ENCODE measurements at regions not wholly inside any gene's neighbourhood (a gene's known extent, or its start where the extent isn't known, plus 50 kb on each side); places are given as distances from the start of the nearest gene placed in this dataset.

- Histone ChIP-seq H2AFZ (ENCODE audit: low read depth, low read length) (peak overlapping the region; percentile 78), H3K4me2 (ENCODE audit: low read length) (peak overlapping the region; percentile 99), H3K36me3 (ENCODE audit: insufficient read depth, low read length) (no peaks in the 10 kb centered on the region), H3K4me3 (ENCODE audit: insufficient read depth, low read depth, low read length) (peak overlapping the region; percentile 53), H4K20me1 (ENCODE audit: insufficient read depth, low read length) (no peaks in the 10 kb centered on the region), H3K4me1 (ENCODE audit: insufficient read depth, low read length) (peaks cover 20% of the 10 kb centered on the region), H3K27ac (ENCODE audit: low read depth, low read length) (no peak overlapping the region), H3K79me2 (ENCODE audit: insufficient read depth, low read length) (no peaks in the 10 kb centered on the region), H3K9ac (ENCODE audit: low read length) (peak overlapping the region; percentile 72), H3K27me3 (ENCODE audit: insufficient read depth, low read length) (peaks cover 3% of the 10 kb centered on the region), H3K9me3 (ENCODE audit: insufficient read depth, low read depth, low read length) (no peaks in the 10 kb centered on the region)
- DNase-seq (ENCODE audit: low read depth): no peak
- Mint-ChIP-seq H3K4me1 (ENCODE audit: low read depth, unreplicated experiment) (peaks cover 20% of the 10 kb centered on the region), H3K4me3 (ENCODE audit: unreplicated experiment) (peak overlapping the region; percentile 74), H3K36me3 (ENCODE audit: low read depth, unreplicated experiment) (no peaks in the 10 kb centered on the region), H3K9me3 (ENCODE audit: unreplicated experiment) (no peaks in the 10 kb centered on the region), H3K27me3 (ENCODE audit: low read depth, unreplicated experiment) (peaks cover 19% of the 10 kb centered on the region), H3K27ac (ENCODE audit: unreplicated experiment) (peak overlapping the region; percentile 79)
- FAIRE-seq: no peak
- TF ChIP-seq EZH2 (IDR thresholded peaks at IDR 0.05; ENCODE audit: insufficient read depth, low read length) (no peak), CTCF (IDR thresholded peaks at IDR 0.05; ENCODE audit: insufficient read depth, low read depth, low read length) (no peak)
These were observed 60.4 kb upstream of the ACOT11 start for GRCh38 chr1:54487571-54488050.

GRCh38 chr1:54486907-54487306, 61.1 kb upstream of the ACOT11 start:
- Mint-ChIP-seq H3K27me3 (ENCODE audit: low read depth, unreplicated experiment) (peaks cover 19% of the 10 kb centered on the region), H3K4me3 (ENCODE audit: unreplicated experiment) (no peak overlapping the region), H3K4me1 (ENCODE audit: low read depth, unreplicated experiment) (peaks cover 20% of the 10 kb centered on the region), H3K9me3 (ENCODE audit: unreplicated experiment) (no peaks in the 10 kb centered on the region), H3K36me3 (ENCODE audit: low read depth, unreplicated experiment) (no peaks in the 10 kb centered on the region), H3K27ac (ENCODE audit: unreplicated experiment) (no peak overlapping the region)
- H4K20me1 ChIP-seq (ENCODE audit: insufficient read depth, low read length): no peaks in the 10 kb centered on the region
- FAIRE-seq (no peak), DNase-seq (ENCODE audit: low read depth) (no peak)
- H3K36me3 ChIP-seq (ENCODE audit: insufficient read depth, low read length): no peaks in the 10 kb centered on the region
- H2AFZ ChIP-seq (ENCODE audit: low read depth, low read length): no peak overlapping the region
- peaks cover 20% of the 10 kb centered on the region for H3K4me1 ChIP-seq (ENCODE audit: insufficient read depth, low read length)
- H3K9me3 ChIP-seq (ENCODE audit: insufficient read depth, low read depth, low read length): no peaks in the 10 kb centered on the region
- TF ChIP-seq EZH2 (IDR thresholded peaks at IDR 0.05; ENCODE audit: insufficient read depth, low read length) (no peak), CTCF (IDR thresholded peaks at IDR 0.05; ENCODE audit: insufficient read depth, low read depth, low read length) (no peak)
- H3K27me3 ChIP-seq (ENCODE audit: insufficient read depth, low read length): peaks cover 3% of the 10 kb centered on the region
- no peak overlapping the region for H3K4me3 ChIP-seq (ENCODE audit: insufficient read depth, low read depth, low read length)
- peak overlapping the region; percentile 99 for H3K4me2 ChIP-seq (ENCODE audit: low read length)
- H3K27ac ChIP-seq (ENCODE audit: low read depth, low read length): no peak overlapping the region
- no peaks in the 10 kb centered on the region for H3K79me2 ChIP-seq (ENCODE audit: insufficient read depth, low read length)
- H3K9ac ChIP-seq (ENCODE audit: low read length): no peak overlapping the region

GRCh38 chr1:54485416-54485815, 62.6 kb upstream of the ACOT11 start:
- Histone ChIP-seq H3K4me2 (ENCODE audit: low read length) (no peak overlapping the region), H3K79me2 (ENCODE audit: insufficient read depth, low read length) (no peaks in the 10 kb centered on the region), H4K20me1 (ENCODE audit: insufficient read depth, low read length) (no peaks in the 10 kb centered on the region), H3K4me1 (ENCODE audit: insufficient read depth, low read length) (peaks cover 17% of the 10 kb centered on the region), H3K27ac (ENCODE audit: low read depth, low read length) (no peak overlapping the region), H3K27me3 (ENCODE audit: insufficient read depth, low read length) (peaks cover 3% of the 10 kb centered on the region), H3K36me3 (ENCODE audit: insufficient read depth, low read length) (no peaks in the 10 kb centered on the region), H2AFZ (ENCODE audit: low read depth, low read length) (no peak overlapping the region), H3K9ac (ENCODE audit: low read length) (no peak overlapping the region), H3K9me3 (ENCODE audit: insufficient read depth, low read depth, low read length) (no peaks in the 10 kb centered on the region), H3K4me3 (ENCODE audit: insufficient read depth, low read depth, low read length) (no peak overlapping the region)
- H3K9me3 Mint-ChIP-seq (ENCODE audit: unreplicated experiment): no peaks in the 10 kb centered on the region
- peaks cover 22% of the 10 kb centered on the region for H3K27me3 Mint-ChIP-seq (ENCODE audit: low read depth, unreplicated experiment)
- TF ChIP-seq EZH2 (IDR thresholded peaks at IDR 0.05; ENCODE audit: insufficient read depth, low read length) (no peak), CTCF (IDR thresholded peaks at IDR 0.05; ENCODE audit: insufficient read depth, low read depth, low read length) (no peak)
- H3K36me3 Mint-ChIP-seq (ENCODE audit: low read depth, unreplicated experiment): no peaks in the 10 kb centered on the region
- peaks cover 20% of the 10 kb centered on the region for H3K4me1 Mint-ChIP-seq (ENCODE audit: low read depth, unreplicated experiment)
- FAIRE-seq: no peak
- no peak for DNase-seq (ENCODE audit: low read depth)
- H3K27ac Mint-ChIP-seq (ENCODE audit: unreplicated experiment): no peak overlapping the region
- no peak overlapping the region for H3K4me3 Mint-ChIP-seq (ENCODE audit: unreplicated experiment)

Data from astrocyte (in vitro differentiated cells and primary cell).